IgD-negative memory B cell (primary cell): ENCODE measurements at regions not wholly inside any gene's neighbourhood (a gene's known extent, or its start where the extent isn't known, plus 50 kb on each side); places are given as distances from the start of the nearest gene placed in this dataset.
"Not testable (repeated sequence)": the region's sequence is repeated elsewhere in the genome, so short reads cannot be mapped to it uniquely, and the experiment has no call there.

ENCODE experiments used
- H3K27ac Mint-ChIP-seq, 3 donors: one replicate each; pipeline ENCODE4 v1.8.0; 2020 to 2022; ENCODE audit warnings: mild to moderate bottlenecking in 3 of 3, mixed read lengths in 3 of 3, moderate library complexity in 1 of 3
- H3K27me3 Mint-ChIP-seq: one replicate; pipeline ENCODE4 v1.8.0; 2021; ENCODE audit warnings: mixed read lengths
- H3K36me3 Mint-ChIP-seq: one replicate; pipeline ENCODE4 v1.8.0; 2020; ENCODE audit warnings: mild to moderate bottlenecking, mixed read lengths
- H3K4me1 Mint-ChIP-seq, 3 donors: one replicate each; pipeline ENCODE4 v1.8.0; 2020 to 2022; ENCODE audit warnings: mixed read lengths in 3 of 3, mild to moderate bottlenecking in 1 of 3
- H3K4me3 Mint-ChIP-seq, 4 donors: one replicate each; pipeline ENCODE4 v1.8.0; 2020 to 2022; ENCODE audit warnings: mild to moderate bottlenecking in 4 of 4, mixed read lengths in 4 of 4, moderate library complexity in 3 of 4
- H3K9me3 Mint-ChIP-seq, 3 donors: one replicate each; pipeline ENCODE4 v1.8.0; 2020 to 2021; ENCODE audit warnings: mixed read lengths in 3 of 3, mild to moderate bottlenecking in 1 of 3

DNA sequence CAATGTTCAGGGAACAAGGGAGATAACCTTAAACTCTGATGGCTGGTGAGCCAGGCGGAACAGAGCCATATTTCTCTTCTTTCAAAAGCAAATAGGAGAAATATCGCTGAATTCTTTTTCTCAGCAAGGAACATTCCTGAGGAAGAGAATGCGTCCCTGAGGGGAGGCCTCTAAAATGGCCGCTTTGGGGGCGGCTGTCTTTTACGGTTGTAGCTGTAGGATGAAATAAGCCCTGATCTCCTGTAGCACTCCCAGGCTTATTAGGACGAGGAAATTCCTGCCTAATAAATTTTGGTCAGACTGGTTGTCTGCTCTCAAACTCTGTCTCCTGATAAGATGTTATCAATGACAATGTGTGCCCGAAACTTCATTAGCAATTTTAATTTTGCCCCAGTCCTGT lies 496.4 kb upstream of the MCTP2 start:
- peaks cover 4 to 12% (median 4%) of the 10 kb centered on the region in 3 donors for H3K9me3 Mint-ChIP-seq
- not testable (repeated sequence) for H3K4me1 Mint-ChIP-seq, H3K27me3 Mint-ChIP-seq, H3K36me3 Mint-ChIP-seq, H3K27ac Mint-ChIP-seq, H3K4me3 Mint-ChIP-seq

DNA sequence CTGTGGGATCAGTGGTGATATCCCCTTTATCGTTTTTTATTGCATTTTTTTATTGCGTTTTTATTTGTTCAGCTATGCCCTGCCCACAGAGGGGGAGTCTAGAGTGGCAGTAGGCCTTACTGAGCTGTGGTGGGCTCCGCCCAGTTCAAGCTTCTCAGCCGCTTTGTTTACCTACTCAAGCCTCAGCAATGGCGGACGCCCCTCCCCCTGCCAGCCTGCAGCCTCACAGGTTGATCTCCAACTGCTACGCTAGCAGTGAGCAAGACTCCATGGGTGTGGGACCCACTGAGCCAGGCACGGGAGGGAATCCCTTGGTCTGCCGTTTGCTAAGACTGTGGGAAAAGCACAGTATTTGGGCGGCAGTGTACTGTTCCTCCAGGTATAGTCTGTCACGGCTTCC lies 500.6 kb upstream of the MCTP2 start:
- Mint-ChIP-seq H3K9me3 (peaks cover 4 to 13% (median 10%) of the 10 kb centered on the region in 3 donors), H3K36me3 (no peaks in the 10 kb centered on the region), H3K4me1 (no peaks in the 10 kb centered on the region), H3K27ac (no peak overlapping the region), H3K4me3 (no peak overlapping the region), H3K27me3 (no peaks in the 10 kb centered on the region)

DNA sequence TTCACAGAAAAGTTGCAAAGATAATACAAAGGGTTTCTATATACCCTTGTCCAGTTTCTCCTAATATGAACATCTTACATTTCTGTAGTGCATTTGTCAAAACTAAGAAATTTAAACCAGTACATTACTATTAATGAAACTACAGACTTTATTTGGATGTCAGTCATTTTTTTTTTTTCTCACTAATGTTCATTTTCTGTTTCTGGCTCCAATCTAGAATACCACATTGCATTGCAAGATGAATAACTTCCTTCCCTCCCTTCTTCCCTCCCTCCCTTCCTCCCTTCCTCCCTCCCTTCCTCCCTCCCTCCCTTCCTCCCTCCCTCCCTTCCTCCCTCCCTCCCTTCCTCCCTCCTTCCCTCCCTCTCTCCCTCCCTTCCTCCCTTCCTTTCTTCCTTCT lies 509.2 kb upstream of the MCTP2 start:
- H3K4me3 Mint-ChIP-seq = no peak overlapping the region
- no peaks in the 10 kb centered on the region for H3K36me3 Mint-ChIP-seq
- H3K27me3 Mint-ChIP-seq = no peaks in the 10 kb centered on the region
- no peak overlapping the region for H3K27ac Mint-ChIP-seq
- H3K9me3 Mint-ChIP-seq = peaks cover 1 to 6% (median 2%) of the 10 kb centered on the region in 3 donors
- no peaks in the 10 kb centered on the region for H3K4me1 Mint-ChIP-seq

DNA sequence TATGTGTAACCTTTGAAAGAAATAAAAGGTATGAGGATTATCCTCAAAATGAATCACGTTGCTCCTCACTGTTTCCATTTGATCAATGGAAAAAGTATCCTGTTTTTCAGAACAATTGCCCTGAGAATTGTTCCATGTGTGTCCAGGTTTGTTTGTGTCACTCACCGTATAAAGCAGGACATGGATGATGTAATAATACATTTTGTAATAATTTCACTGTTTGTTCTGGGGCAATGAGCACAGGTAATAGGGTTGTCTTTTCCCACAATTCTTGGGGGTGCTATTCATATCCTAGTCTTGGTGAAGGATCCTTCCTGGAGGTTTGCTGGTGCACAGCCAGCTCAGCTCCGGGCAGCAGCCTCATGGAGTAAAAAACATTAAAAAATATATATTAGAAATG lies 510.8 kb upstream of the MCTP2 start:
- no peaks in the 10 kb centered on the region for H3K4me1 Mint-ChIP-seq
- no peaks in the 10 kb centered on the region for H3K36me3 Mint-ChIP-seq
- no peak overlapping the region for H3K4me3 Mint-ChIP-seq
- no peaks in the 10 kb centered on the region for H3K27me3 Mint-ChIP-seq
- peaks cover 2 to 6% (median 5%) of the 10 kb centered on the region in 3 donors for H3K9me3 Mint-ChIP-seq
- H3K27ac Mint-ChIP-seq = no peak overlapping the region

DNA sequence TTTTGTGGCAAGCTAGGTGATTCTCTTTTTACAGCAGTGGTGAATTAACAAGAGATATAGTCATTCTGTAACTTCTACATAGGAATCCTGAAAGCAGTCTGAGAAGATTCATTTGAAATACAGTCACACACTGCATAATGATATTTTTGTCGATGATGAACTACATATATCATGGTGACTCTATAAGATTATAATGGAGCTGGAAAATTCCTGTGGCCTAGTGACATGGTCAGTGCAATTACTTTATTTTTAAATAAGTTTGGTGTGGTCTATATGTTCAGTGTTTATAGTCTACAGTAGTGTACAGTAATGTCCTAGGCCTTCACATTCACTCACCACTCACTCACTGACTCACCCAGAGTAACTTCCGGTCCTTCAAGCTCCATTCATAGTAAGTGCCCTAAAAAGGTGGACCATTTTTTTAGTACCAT lies 511.4 kb upstream of the MCTP2 start:
- H3K9me3 Mint-ChIP-seq = peaks cover 4 to 6% (median 5%) of the 10 kb centered on the region in 3 donors
- H3K27ac Mint-ChIP-seq = no peak overlapping the region
- no peaks in the 10 kb centered on the region for H3K27me3 Mint-ChIP-seq
- no peak overlapping the region for H3K4me3 Mint-ChIP-seq
- H3K36me3 Mint-ChIP-seq = no peaks in the 10 kb centered on the region
- H3K4me1 Mint-ChIP-seq = no peaks in the 10 kb centered on the region

DNA sequence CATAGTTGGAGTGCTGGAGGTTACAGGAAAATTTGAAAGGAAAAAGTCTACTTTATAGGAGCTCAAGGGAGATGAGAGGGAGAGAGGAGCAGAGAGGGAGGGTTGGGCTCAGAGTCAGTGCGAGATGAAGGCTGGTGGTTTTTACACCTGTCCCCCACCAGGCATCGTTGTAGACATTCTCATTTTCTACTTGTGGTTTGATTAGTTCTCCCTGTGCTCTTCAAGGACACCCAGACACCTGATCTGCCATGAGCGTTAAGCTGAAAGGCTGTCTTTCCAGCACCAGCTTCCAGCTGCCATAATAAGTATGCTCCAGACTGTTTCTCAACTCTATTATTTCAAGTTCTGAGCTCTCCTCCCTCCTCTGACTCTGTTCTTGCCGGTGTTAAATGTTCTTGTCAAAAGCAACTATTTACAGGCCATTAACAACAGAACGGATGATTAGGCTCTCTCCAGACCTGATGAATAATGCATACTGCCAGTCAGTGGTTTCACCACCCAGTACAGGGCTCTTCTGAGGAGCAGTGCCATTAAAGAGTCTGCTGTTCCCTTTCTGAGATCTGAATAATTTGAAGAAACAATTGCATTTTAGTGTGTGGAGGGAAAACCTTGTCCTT lies 514.6 kb upstream of the MCTP2 start:
- Mint-ChIP-seq H3K27me3 (no peaks in the 10 kb centered on the region), H3K36me3 (no peaks in the 10 kb centered on the region), H3K9me3 (peaks cover 2 to 6% (median 4%) of the 10 kb centered on the region in 3 donors), H3K4me1 (no peaks in the 10 kb centered on the region), H3K27ac (no peak overlapping the region), H3K4me3 (no peak overlapping the region)

DNA sequence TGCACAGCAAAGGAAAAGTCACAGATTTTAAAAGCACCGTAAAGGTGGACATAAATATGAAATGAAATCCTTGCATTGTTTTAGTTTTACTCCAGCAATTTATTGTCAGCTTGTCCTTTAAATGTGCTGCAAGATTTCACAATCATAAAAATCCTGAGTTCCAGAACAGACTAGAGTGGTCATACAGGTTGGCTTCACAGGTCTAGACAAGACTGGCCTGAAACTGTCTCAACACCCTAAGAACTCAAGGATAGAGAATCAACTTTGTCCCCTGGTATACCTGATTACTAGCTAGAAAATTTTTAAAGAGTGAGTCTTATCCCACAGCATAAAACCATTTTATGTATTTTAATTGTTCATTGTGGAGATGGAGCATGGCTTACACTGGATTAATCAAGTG lies 521.7 kb upstream of the MCTP2 start:
- H3K36me3 Mint-ChIP-seq = no peaks in the 10 kb centered on the region
- H3K9me3 Mint-ChIP-seq = peaks cover 0 to 3% (median 0%) of the 10 kb centered on the region in 3 donors
- no peaks in the 10 kb centered on the region for H3K4me1 Mint-ChIP-seq
- H3K27me3 Mint-ChIP-seq = no peaks in the 10 kb centered on the region
- no peak overlapping the region for H3K4me3 Mint-ChIP-seq
- no peak overlapping the region for H3K27ac Mint-ChIP-seq

DNA sequence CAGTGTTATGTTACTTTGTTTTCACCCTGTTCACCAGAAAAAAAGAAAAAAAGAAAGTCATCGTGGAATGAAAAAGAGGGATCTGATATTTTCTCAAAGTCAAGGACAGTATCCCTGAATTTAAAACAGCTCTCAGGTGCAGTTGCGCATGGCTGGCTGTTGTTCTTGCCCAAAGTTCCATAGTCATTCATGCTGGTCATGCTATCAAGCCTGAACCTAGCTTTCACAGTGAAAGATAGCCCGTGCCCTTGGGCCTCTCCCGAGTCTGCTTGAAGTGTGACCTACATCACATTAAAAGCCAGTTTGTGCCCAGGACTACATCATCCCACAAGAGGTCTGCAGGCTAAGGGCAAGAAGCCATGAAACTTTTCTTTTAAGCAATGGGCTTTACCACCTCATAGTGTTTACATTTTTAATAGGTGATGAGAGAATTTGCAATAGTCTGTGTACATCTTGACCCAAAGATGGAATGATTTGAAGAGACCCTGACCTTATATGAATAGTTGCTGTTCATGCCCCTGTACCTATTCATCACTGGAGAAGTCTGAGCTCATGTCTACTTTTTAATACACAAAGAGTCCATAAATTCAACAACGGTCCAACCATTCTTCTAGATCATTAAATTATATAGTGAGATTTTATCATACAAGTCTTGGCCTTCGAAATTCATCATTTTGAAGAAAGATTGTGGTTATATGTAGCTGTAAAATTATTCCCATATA lies 522.5 kb upstream of the MCTP2 start:
- Mint-ChIP-seq H3K9me3 (peaks cover 0 to 3% (median 0%) of the 10 kb centered on the region in 3 donors), H3K27me3 (no peaks in the 10 kb centered on the region), H3K4me3 (no peak overlapping the region), H3K27ac (no peak overlapping the region), H3K36me3 (no peaks in the 10 kb centered on the region), H3K4me1 (no peaks in the 10 kb centered on the region)

DNA sequence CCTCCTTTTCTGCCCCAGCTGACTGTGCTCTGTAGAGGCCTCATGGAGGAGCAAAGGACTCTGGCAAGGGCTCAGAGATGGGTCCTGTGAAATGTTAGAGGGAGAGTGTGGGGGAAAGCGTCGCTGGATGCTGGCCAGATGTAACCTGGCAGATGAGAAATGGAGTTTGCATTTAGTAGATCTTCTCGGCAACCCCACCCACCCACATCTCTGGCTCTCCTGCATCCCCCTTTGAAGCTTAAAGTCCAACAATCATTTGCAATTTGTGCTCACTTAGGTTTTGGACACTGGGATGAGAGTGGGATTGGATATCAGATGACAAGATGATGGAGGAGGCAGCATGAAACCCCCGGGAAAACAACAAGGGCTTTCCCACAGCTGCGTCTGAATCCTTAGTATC lies 523.6 kb upstream of the MCTP2 start:
- no peak overlapping the region for H3K4me3 Mint-ChIP-seq
- H3K36me3 Mint-ChIP-seq = peaks cover 2% of the 10 kb centered on the region
- no peaks in the 10 kb centered on the region for H3K4me1 Mint-ChIP-seq
- peaks cover 3 to 5% (median 4%) of the 10 kb centered on the region in 3 donors for H3K9me3 Mint-ChIP-seq
- no peaks in the 10 kb centered on the region for H3K27me3 Mint-ChIP-seq
- no peak overlapping the region for H3K27ac Mint-ChIP-seq

DNA sequence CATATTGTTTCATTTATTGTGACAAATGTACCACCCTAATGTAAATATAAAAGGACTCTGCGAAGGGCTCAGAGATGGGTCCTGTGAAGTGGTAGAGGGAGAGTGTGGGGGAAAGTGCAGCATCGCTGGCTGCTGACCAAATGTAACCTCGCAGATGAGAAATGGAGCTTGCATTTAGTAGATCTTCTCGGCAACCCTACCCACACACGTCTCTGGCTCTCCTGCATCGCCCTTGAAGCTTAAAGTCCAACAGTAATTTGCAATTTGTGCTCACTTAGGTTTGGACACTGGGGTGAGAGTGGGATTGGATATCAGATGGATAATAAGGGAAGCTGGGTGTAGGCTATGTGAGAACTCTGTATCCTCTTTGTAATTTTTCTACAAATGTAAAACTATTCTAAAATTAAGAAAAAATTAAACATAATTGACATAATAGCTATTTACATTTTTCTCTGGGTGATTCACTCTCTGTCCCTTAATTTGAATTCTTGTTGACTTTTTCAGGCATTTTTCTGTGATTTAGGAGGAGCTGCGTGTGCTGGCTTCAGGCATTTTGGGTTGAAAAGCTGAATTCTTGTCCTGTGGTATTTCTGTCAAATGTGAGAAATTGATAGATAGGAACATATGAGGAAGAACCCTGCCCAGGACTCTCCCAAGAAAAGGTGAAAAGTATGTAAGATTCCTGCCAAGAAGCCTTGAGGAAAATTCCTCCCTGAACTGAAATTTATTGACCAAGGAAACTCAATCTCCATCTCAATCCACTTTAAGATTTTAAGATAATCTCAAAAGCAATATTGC lies 524.7 kb upstream of the MCTP2 start:
- no peaks in the 10 kb centered on the region for H3K27me3 Mint-ChIP-seq
- peaks cover 3 to 7% (median 4%) of the 10 kb centered on the region in 3 donors for H3K9me3 Mint-ChIP-seq
- no peak overlapping the region for H3K27ac Mint-ChIP-seq
- no peak overlapping the region for H3K4me3 Mint-ChIP-seq
- peaks cover 3% of the 10 kb centered on the region for H3K36me3 Mint-ChIP-seq
- no peaks in the 10 kb centered on the region for H3K4me1 Mint-ChIP-seq

DNA sequence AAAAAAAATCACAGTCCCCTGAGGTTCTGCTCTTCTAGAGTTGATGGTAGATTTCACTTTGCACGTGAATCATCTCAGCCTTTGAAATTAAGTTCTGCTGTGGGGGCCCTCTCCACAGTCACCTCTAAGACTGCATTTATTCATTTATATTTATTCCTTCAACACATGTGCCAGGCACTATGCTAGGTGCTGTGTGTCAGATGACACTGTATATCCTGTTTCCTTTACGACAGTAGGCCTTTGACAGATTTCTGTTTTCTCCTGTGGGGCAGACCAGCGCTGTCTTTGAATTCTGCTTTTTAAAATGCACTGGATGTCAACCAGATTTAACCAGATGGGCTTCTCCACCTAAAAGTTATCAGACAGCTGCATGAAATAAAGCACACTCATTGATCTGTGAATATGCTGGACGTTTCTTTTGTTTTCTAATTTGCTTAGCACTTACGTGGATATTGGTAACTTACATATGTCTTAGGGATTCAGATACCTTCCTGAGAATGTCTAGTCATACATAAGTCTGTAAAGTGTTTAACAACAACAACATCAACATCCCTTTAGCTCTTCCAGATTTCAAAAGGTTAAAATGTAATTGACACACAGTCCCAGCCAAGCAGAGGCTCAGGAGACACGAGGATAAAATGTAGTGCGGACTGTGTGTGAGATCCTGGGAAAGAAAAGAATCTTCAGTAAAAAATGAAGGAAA lies 525.5 kb upstream of the MCTP2 start:
- Mint-ChIP-seq H3K36me3 (peaks cover 3% of the 10 kb centered on the region), H3K4me1 (no peaks in the 10 kb centered on the region), H3K4me3 (no peak overlapping the region), H3K27ac (no peak overlapping the region), H3K9me3 (peaks cover 3 to 7% (median 4%) of the 10 kb centered on the region in 3 donors), H3K27me3 (no peaks in the 10 kb centered on the region)

DNA sequence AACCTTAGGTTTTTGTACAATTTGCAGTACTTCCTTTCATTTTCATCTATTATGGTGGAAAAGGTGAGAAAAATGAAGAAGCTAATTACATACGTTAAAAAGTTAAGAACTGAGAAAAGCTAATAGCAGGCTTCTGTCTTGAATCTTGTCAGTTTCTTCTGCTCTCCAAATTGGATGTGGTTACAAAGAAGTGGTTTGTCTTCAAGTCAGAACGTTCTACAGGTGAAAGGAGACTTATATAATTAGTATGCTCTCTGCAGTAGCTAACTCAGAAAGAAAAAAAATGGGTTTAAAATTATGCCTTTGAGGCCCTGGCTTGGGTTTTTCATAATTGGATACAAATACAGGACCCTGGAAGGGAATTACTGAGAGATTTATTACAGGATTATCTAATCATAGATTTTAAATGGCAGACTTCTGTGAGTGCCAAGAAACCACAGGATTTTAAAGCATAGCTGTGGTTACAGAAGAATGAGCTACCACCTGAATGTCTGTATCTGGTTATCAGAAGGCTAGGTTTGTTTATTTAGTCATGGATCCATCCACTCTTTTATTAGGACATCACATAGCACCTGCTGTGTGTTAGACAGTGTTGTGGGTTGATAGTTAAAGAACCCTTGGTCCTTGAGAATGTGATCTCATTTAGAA lies 528.1 kb upstream of the MCTP2 start:
- H3K36me3 Mint-ChIP-seq = peaks cover 3% of the 10 kb centered on the region
- H3K9me3 Mint-ChIP-seq = peaks cover 3 to 8% (median 7%) of the 10 kb centered on the region in 3 donors
- H3K27me3 Mint-ChIP-seq = no peaks in the 10 kb centered on the region
- no peak overlapping the region for H3K27ac Mint-ChIP-seq
- no peak overlapping the region for H3K4me3 Mint-ChIP-seq
- H3K4me1 Mint-ChIP-seq = no peaks in the 10 kb centered on the region

DNA sequence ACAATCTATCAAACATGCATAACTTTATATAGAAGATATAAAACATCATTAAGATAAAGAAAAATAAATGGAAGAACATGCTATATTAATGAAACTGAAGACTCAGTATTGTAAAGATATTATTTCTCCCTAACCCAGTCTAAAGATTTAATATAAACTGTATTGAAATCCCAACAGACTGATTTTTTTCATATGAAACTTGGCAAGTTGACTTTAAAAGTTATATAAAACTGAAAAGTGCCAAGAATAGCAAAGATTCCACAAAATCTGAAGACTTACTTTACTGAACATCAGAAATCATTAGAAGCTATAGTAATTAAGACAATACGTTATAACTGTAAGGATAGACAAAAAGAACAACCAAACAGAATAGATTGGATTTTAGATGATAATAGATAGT lies 531.3 kb upstream of the MCTP2 start:
- no peaks in the 10 kb centered on the region for H3K4me1 Mint-ChIP-seq
- H3K36me3 Mint-ChIP-seq = peaks cover 3% of the 10 kb centered on the region
- no peak overlapping the region for H3K4me3 Mint-ChIP-seq
- no peaks in the 10 kb centered on the region for H3K27me3 Mint-ChIP-seq
- H3K9me3 Mint-ChIP-seq = peaks cover 5 to 18% (median 7%) of the 10 kb centered on the region in 3 donors
- no peak overlapping the region for H3K27ac Mint-ChIP-seq

DNA sequence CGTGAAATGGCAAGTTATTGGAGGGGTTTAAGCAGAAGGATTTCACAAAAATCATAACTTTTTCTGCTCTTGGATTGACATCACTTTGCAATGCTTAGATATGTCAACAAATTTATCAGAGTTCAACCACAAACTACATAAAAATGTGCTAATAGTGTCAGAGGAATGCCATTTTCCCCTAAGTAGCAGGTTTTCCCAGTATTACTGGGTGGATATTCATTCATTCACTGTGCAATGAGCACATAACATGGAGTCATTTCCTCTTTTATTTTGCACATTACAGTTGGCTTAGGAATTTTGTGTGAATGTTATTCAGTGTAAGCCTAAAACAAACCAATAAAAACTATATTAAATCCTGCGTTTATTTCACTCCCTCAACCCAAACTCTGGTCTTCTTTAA lies 537.3 kb upstream of the MCTP2 start:
- Mint-ChIP-seq H3K9me3 (peaks cover 5 to 19% (median 7%) of the 10 kb centered on the region in 3 donors), H3K4me3 (no peak overlapping the region), H3K27me3 (no peaks in the 10 kb centered on the region), H3K36me3 (no peaks in the 10 kb centered on the region), H3K27ac (no peak overlapping the region), H3K4me1 (no peaks in the 10 kb centered on the region)
